Lower leg skin (tissue), 3 donors: ENCODE measurements at regions not wholly inside any gene's neighbourhood (a gene's known extent, or its start where the extent isn't known, plus 50 kb on each side); places are given as distances from the start of the nearest gene placed in this dataset.

ENCODE experiments used
- POLR2A ChIP-seq, 2 donors: fragments of 450-650 bp; IDR thresholded peaks; one replicate each; pipeline ENCODE4 v1.6.1; 2016 to 2017; ENCODE audit warnings: antibody characterized with exemption in 2 of 2, mild to moderate bottlenecking in 1 of 2, moderate library complexity in 1 of 2
- TF ChIP-seq, protein P1 (sequence below), 3 donors: fragments of 450-650 bp; IDR thresholded peaks; one replicate each; pipeline ENCODE4 v1.5.1; 2016; ENCODE audit warnings: antibody characterized with exemption in 3 of 3, mild to moderate bottlenecking in 3 of 3, moderate library complexity in 2 of 3

DNA sequence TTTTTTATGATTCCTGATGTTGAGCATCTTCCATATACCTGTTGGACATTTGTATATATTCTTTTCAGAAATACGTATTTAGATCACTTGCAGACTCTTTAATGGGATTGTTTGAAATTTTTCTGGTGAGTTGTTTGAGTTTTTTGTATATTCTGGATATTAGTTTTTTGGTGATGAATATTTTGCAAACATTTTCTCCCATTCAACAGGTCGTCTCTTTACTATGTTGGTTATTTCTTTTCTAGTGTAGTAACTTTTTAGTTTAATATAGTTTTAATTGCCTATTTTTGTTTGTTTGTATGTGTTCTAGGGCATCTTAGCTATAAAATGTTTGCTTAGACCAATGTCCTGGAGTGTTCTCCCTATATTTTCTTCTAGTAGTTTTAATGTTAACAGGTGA is 72.7 kb downstream of the ZWINT start:
- no peak for TF ChIP-seq POLR2A (IDR thresholded peaks at IDR 0.05)
- TF ChIP-seq, protein P1, sequence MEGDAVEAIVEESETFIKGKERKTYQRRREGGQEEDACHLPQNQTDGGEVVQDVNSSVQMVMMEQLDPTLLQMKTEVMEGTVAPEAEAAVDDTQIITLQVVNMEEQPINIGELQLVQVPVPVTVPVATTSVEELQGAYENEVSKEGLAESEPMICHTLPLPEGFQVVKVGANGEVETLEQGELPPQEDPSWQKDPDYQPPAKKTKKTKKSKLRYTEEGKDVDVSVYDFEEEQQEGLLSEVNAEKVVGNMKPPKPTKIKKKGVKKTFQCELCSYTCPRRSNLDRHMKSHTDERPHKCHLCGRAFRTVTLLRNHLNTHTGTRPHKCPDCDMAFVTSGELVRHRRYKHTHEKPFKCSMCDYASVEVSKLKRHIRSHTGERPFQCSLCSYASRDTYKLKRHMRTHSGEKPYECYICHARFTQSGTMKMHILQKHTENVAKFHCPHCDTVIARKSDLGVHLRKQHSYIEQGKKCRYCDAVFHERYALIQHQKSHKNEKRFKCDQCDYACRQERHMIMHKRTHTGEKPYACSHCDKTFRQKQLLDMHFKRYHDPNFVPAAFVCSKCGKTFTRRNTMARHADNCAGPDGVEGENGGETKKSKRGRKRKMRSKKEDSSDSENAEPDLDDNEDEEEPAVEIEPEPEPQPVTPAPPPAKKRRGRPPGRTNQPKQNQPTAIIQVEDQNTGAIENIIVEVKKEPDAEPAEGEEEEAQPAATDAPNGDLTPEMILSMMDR (IDR thresholded peaks at IDR 0.05), result no peak
